GM12878 (cell line): ENCODE measurements at regions not wholly inside any gene's neighbourhood (a gene's known extent, or its start where the extent isn't known, plus 50 kb on each side); places are given as distances from the start of the nearest gene placed in this dataset.

Source experiments
- ATAC-seq: fragments of 200-7000 bp; cut with Tn5 transposase; 3 replicates; pipeline ENCODE4 v1.9.1; 2020; ENCODE audit warnings: mild to moderate bottlenecking, moderate library complexity
- BruUV-seq: library from RNA; stranded (reverse); fragments of 400-500 nt; replicated peaks from 2 replicates; lab custom pipeline; 2021; lab: Mats Ljungman, UMichigan
- CTCF ChIA-PET: fragments of 300-600 bp; sonication (Branson Sonifier 250); formaldehyde crosslinking; extraction: SDS; loops from one replicate; lab custom pipeline; 2021; ENCODE audit warnings: inconsistent platforms; lab: Yijun Ruan, JAX
- POLR2A ChIA-PET: fragments of 350-600 bp; formaldehyde crosslinking; extraction: SDS; loops from one replicate; lab custom pipeline; 2021; ENCODE audit warnings: inconsistent platforms; lab: Charles Lee
- RAD21 ChIA-PET: fragments of 300-600 bp; sonication (Branson Sonifier 250); formaldehyde crosslinking; loops from one replicate; lab custom pipeline; 2023; ENCODE audit warnings: antibody characterized with exemption; ENCODE audit not compliant: unreplicated experiment; lab: Charles Lee
- SMC1A ChIA-PET: fragments of 300-600 bp; sonication (Branson Sonifier 250); formaldehyde crosslinking; loops from one replicate; lab custom pipeline; 2023; ENCODE audit not compliant: unreplicated experiment, uncharacterized antibody; lab: Charles Lee
- DNase-seq: peaks from one replicate; pipeline ENCODE4 v3.0.0-alpha.2; 2011; ENCODE audit warnings: low read depth, low spot score
- FAIRE-seq: peaks from 3 replicates; lab custom pipeline; 2011; peaks lifted over from hg19 to GRCh38; lab: Jason Lieb, UNC
- H2AFZ ChIP-seq: 2 replicates; pipeline ENCODE4 v1.6.0; 2011; ENCODE audit warnings: low read depth, low read length, control low read depth; ENCODE audit not compliant: control insufficient read depth
- H3K27ac ChIP-seq: 2 replicates; pipeline ENCODE4 v1.5.1; 2011; ENCODE audit warnings: control low read depth; ENCODE audit not compliant: control insufficient read depth, insufficient read depth
- H3K27me3 ChIP-seq, 2 experiments: replicated peaks in 1 of 2; 2 replicates each; pipeline versions ENCODE4 v1.6.0 to v1.6.1; 2011; ENCODE audit warnings: low read length in 1 of 2; ENCODE audit not compliant: control insufficient read depth in 2 of 2, insufficient read depth in 2 of 2
- H3K36me3 ChIP-seq, 2 experiments: 2 replicates each; pipeline ENCODE4 v1.5.1; 2011; ENCODE audit warnings: low read length in 1 of 2; ENCODE audit not compliant: control insufficient read depth in 2 of 2, insufficient read depth in 2 of 2
- H3K4me1 ChIP-seq: 2 replicates; pipeline ENCODE4 v1.6.1; 2011; ENCODE audit warnings: mild to moderate bottlenecking, low read length, moderate library complexity, mixed read lengths; ENCODE audit not compliant: control insufficient read depth, insufficient read depth
- H3K4me2 ChIP-seq: 2 replicates; pipeline ENCODE4 v1.6.0; 2011; ENCODE audit warnings: control low read depth; ENCODE audit not compliant: control insufficient read depth, insufficient read depth
- H3K4me3 ChIP-seq: fragments of 200-600 bp; sonication (generic); 2 replicates; pipeline ENCODE4 v1.5.1; 2016
- H3K79me2 ChIP-seq: 2 replicates; pipeline ENCODE4 v1.6.0; 2011; ENCODE audit warnings: low read length; ENCODE audit not compliant: control insufficient read depth, insufficient read depth
- H3K9ac ChIP-seq: 2 replicates; pipeline ENCODE4 v1.8.0; 2011; ENCODE audit warnings: low read length, control low read depth, mixed read lengths; ENCODE audit not compliant: control insufficient read depth, insufficient read depth
- H3K9me3 ChIP-seq: replicated peaks from 3 replicates; pipeline ENCODE4 v1.5.1; 2011; ENCODE audit warnings: mild to moderate bottlenecking, low read length; ENCODE audit not compliant: control insufficient read depth, insufficient read depth
- H4K20me1 ChIP-seq: 2 replicates; pipeline ENCODE4 v1.6.0; 2011; ENCODE audit not compliant: control insufficient read depth, insufficient read depth
- ATF3 ChIP-seq: IDR thresholded peaks from 2 replicates; pipeline ENCODE4 v1.6.1; 2011; ENCODE audit warnings: low read depth, mild to moderate bottlenecking, low read length, moderate library complexity, borderline replicate concordance; ENCODE audit errors: extremely low read depth
- JUND ChIP-seq: IDR thresholded peaks from 2 replicates; pipeline ENCODE4 v1.6.1; 2012; ENCODE audit warnings: low read depth, mild to moderate bottlenecking, low read length, improper control_type of control experiment, moderate library complexity
- ZNF217 ChIP-seq: fragments of 450-650 bp; IDR thresholded peaks from 2 replicates; pipeline ENCODE4 v1.6.1; 2017; ENCODE audit warnings: antibody characterized with exemption, mild to moderate bottlenecking
- WGBS: methylation state at CpG from one replicate; pipeline ENCODE4 v1.1.6; 2016; ENCODE audit warnings: low lambda C conversion rate; ENCODE audit not compliant: insufficient replicate concordance, insufficient coverage; ENCODE audit errors: missing lambda C conversion rate; 5-methylcytosine and 5-hydroxymethylcytosine counted together
- in situ Hi-C: fragments of 300-500 bp; cut with MboI; formaldehyde crosslinking; loops from 9 replicates; pipeline ENCODE4 v1.14.3; 2018; ENCODE audit warnings: mixed read lengths
- intact Hi-C: fragments of 100-400 bp; cut with micrococcal nuclease; formaldehyde crosslinking; loops from one replicate; pipeline ENCODE4 v1.14.2; 2022; ENCODE audit not compliant: unreplicated experiment
- TF ChIP-seq, protein P1 (sequence below): fragments of 450-650 bp; IDR thresholded peaks from 2 replicates; pipeline ENCODE4 v1.6.1; 2017; ENCODE audit warnings: borderline replicate concordance
- TF ChIP-seq, protein P2 (sequence below): IDR thresholded peaks from 2 replicates; pipeline ENCODE4 v1.6.1; 2012; ENCODE audit warnings: improper control_type of control experiment, low read depth, low read length; ENCODE audit not compliant: insufficient replicate concordance

GRCh38 chr5:103744159-103744558 is 181.6 kb upstream of the NUDT12 start:
- POLR2A ChIA-PET = no interaction called here
- H3K27ac ChIP-seq = no peak overlapping the region
- no peaks in the 10 kb centered on the region for H3K9me3 ChIP-seq
- CTCF ChIA-PET = no interaction called here
- ATAC-seq (no peak), FAIRE-seq (no peak), DNase-seq (no peak)
- intact Hi-C loops = no loop called here
- H3K36me3 ChIP-seq = no peaks in the 10 kb centered on the region
- TF ChIP-seq ATF3 = no peak
- no peak for TF ChIP-seq JUND
- TF ChIP-seq ZNF217 = no peak
- TF ChIP-seq, protein P1, sequence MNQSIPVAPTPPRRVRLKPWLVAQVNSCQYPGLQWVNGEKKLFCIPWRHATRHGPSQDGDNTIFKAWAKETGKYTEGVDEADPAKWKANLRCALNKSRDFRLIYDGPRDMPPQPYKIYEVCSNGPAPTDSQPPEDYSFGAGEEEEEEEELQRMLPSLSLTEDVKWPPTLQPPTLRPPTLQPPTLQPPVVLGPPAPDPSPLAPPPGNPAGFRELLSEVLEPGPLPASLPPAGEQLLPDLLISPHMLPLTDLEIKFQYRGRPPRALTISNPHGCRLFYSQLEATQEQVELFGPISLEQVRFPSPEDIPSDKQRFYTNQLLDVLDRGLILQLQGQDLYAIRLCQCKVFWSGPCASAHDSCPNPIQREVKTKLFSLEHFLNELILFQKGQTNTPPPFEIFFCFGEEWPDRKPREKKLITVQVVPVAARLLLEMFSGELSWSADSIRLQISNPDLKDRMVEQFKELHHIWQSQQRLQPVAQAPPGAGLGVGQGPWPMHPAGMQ = no peak
- TF ChIP-seq, protein P2, sequence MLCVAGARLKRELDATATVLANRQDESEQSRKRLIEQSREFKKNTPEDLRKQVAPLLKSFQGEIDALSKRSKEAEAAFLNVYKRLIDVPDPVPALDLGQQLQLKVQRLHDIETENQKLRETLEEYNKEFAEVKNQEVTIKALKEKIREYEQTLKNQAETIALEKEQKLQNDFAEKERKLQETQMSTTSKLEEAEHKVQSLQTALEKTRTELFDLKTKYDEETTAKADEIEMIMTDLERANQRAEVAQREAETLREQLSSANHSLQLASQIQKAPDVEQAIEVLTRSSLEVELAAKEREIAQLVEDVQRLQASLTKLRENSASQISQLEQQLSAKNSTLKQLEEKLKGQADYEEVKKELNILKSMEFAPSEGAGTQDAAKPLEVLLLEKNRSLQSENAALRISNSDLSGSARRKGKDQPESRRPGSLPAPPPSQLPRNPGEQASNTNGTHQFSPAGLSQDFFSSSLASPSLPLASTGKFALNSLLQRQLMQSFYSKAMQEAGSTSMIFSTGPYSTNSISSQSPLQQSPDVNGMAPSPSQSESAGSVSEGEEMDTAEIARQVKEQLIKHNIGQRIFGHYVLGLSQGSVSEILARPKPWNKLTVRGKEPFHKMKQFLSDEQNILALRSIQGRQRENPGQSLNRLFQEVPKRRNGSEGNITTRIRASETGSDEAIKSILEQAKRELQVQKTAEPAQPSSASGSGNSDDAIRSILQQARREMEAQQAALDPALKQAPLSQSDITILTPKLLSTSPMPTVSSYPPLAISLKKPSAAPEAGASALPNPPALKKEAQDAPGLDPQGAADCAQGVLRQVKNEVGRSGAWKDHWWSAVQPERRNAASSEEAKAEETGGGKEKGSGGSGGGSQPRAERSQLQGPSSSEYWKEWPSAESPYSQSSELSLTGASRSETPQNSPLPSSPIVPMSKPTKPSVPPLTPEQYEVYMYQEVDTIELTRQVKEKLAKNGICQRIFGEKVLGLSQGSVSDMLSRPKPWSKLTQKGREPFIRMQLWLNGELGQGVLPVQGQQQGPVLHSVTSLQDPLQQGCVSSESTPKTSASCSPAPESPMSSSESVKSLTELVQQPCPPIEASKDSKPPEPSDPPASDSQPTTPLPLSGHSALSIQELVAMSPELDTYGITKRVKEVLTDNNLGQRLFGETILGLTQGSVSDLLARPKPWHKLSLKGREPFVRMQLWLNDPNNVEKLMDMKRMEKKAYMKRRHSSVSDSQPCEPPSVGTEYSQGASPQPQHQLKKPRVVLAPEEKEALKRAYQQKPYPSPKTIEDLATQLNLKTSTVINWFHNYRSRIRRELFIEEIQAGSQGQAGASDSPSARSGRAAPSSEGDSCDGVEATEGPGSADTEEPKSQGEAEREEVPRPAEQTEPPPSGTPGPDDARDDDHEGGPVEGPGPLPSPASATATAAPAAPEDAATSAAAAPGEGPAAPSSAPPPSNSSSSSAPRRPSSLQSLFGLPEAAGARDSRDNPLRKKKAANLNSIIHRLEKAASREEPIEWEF = no peak
- RAD21 ChIA-PET = no interaction called here
- H3K79me2 ChIP-seq = no peaks in the 10 kb centered on the region
- H3K4me1 ChIP-seq = no peaks in the 10 kb centered on the region
- SMC1A ChIA-PET = no interaction called here
- BruUV-seq = no TSS peak
- H3K4me3 ChIP-seq = no peak overlapping the region
- WGBS = 66% methylated on average over 4 of the region's 4 CpGs
- no peaks in the 10 kb centered on the region for H3K27me3 ChIP-seq
- no peak overlapping the region for H3K9ac ChIP-seq
- no peak overlapping the region for H2AFZ ChIP-seq
- in situ Hi-C loops = no loop called here
- H4K20me1 ChIP-seq = no peaks in the 10 kb centered on the region
- no peak overlapping the region for H3K4me2 ChIP-seq
